Heart left ventricle (tissue), 16 donors: ENCODE measurements at regions not wholly inside any gene's neighbourhood (a gene's known extent, or its start where the extent isn't known, plus 50 kb on each side); places are given as distances from the start of the nearest gene placed in this dataset.

Experiments
- ATAC-seq, 4 donors: fragments of 200-7000 bp; cut with Tn5 transposase; one replicate each; pipeline ENCODE4 v1.9.1; 2020 to 2022; ENCODE audit warnings: moderate library complexity in 4 of 4, mild to moderate bottlenecking in 3 of 4, moderate number of reproducible peaks in 1 of 4
- DNase-seq, 5 donors: peaks; one replicate each; pipeline ENCODE4 v3.0.0-alpha.2; 2020
- H3K27ac ChIP-seq, 12 donors: fragments of 200-600 bp; sonication (generic) in 4 of 12; one replicate each; pipeline versions ENCODE4 v1.5.0 to v1.8.0; 2016 to 2022; ENCODE audit warnings: mild to moderate bottlenecking in 2 of 12
- H3K27me3 ChIP-seq, 9 donors: fragments of 200-600 bp; sonication (generic) in 2 of 9; one replicate each; pipeline versions ENCODE4 v1.5.1 to v1.8.0; 2016 to 2022; ENCODE audit warnings: mild to moderate bottlenecking in 3 of 9
- H3K36me3 ChIP-seq, 9 donors: fragments of 200-600 bp; sonication (generic) in 2 of 9; one replicate each; pipeline versions ENCODE4 v1.5.0 to v1.8.0; 2018 to 2022; ENCODE audit warnings: mild to moderate bottlenecking in 2 of 9
- H3K4me1 ChIP-seq, 12 donors: fragments of 200-600 bp; sonication (generic) in 4 of 12; one replicate each; pipeline versions ENCODE4 v1.5.0 to v1.8.0; 2016 to 2022; ENCODE audit warnings: mild to moderate bottlenecking in 3 of 12
- H3K4me3 ChIP-seq, 12 donors: fragments of 200-600 bp; sonication (generic) in 4 of 12; one replicate each; pipeline versions ENCODE4 v1.5.0 to v1.8.0; 2017 to 2022; ENCODE audit warnings: mild to moderate bottlenecking in 9 of 12, moderate library complexity in 4 of 12
- H3K9me3 ChIP-seq, 12 donors: fragments of 200-600 bp; sonication (generic) in 4 of 12; one replicate each; pipeline versions ENCODE4 v1.5.0 to v1.8.0; 2016 to 2022; ENCODE audit warnings: mild to moderate bottlenecking in 1 of 12
- CTCF ChIP-seq, 12 donors: fragments of 200-600 bp; sonication (generic) in 4 of 12; IDR thresholded peaks; one replicate each; pipeline versions ENCODE4 v1.5.0 to v1.8.0; 2018 to 2022; ENCODE audit warnings: antibody characterized with exemption in 12 of 12, mild to moderate bottlenecking in 5 of 12
- POLR2A ChIP-seq, 2 donors: fragments of 450-650 bp; IDR thresholded peaks; one replicate each; pipeline ENCODE4 v1.6.1; 2017; ENCODE audit warnings: antibody characterized with exemption in 2 of 2, mild to moderate bottlenecking in 2 of 2, moderate library complexity in 2 of 2
- WGBS, 4 donors: extraction: QIAGEN DNeasy Blood & Tissue Kit in 2 of 4; methylation state at CpG; one replicate each; pipeline versions ENCODE4 v1.1.5 to v1.1.7; 2013 to 2018; 5-methylcytosine and 5-hydroxymethylcytosine counted together
- intact Hi-C, 10 donors: fragments of 100-400 bp; cut with DNase I; formaldehyde crosslinking; loops; one replicate each; pipeline versions ENCODE4 v1.11.1 to v1.14.2; 2022
- donor health status: ischemic (EF 13 %, LVEDD 7.1; RV severe dilation, severe dysfunction).
- donor health status: healthy with polysubstance abuse.
- donor health status: DM: no; HTN: yes; CAD: no.
- donor health status: DM: no; HTN: no; CAD: no.
- donor health status: ischemic (EF 25% LVEDD 6.9; RV normal size, moderate dysfunction).
- donor health status: ischemic (EF 25% LVEDD 5.7; RV mildly dilated, moderate dysfunction).
- donor health status: healthy.
- donor health status: DM: yes; HTN: yes; CAD: no.
- donor health status: ischemic (EF 35%, LVEDD 5.7; RV mildly dilated, moderate dysfunction).
- donor health status: nonischemic (EF 11% LVEDD 7.7; RV severe dilation, severe dysfunction).
- donor health status: DM: yes; HTN: yes; CAD: no.
- donor health status: PGD.
- donor health status: ischemic (EF 29% LVEDD 5.4; RV normal size, mild dysfunction).
- donor health status: nonischemic (EF 23%, LVEDD 6.1; RV moderate dilation, normal function).

GRCh38 chr10:61834519-61834918, 67.0 kb upstream of the ARID5B start:
- intact Hi-C loops: loop anchor here in 3 of 10 donors (10.0 kb wide), 2 partner anchors 70 to 80 kb away; no protein-coding TSS in a partner anchor
- Histone ChIP-seq H3K4me1 (peaks cover 0 to 34% (median 11%) of the 10 kb centered on the region in 12 donors), H3K9me3 (peaks cover 0 to 3% (median 0%) of the 10 kb centered on the region in 12 donors), H3K27ac (peak overlapping the region in 1 of 12 donors; percentile 46), H3K4me3 (no peak overlapping the region), H3K36me3 (no peaks in the 10 kb centered on the region), H3K27me3 (no peaks in the 10 kb centered on the region)
- no peak for DNase-seq
- TF ChIP-seq POLR2A (IDR thresholded peaks at IDR 0.05): no peak
- no peak for TF ChIP-seq CTCF (IDR thresholded peaks at IDR 0.05)
- no peak for ATAC-seq
- WGBS, 4 donors: 96 to 100% (median 99%) methylated on average over 1 of the region's 1 CpG

- ATAC-seq (peak in 2 of 4 donors; percentile 34 to 71), DNase-seq (no peak)
- WGBS, 4 donors: 56 to 68% (median 59%) methylated on average over 8 of the region's 8 CpGs
- Histone ChIP-seq H3K4me1 (peaks cover 0 to 28% (median 8%) of the 10 kb centered on the region in 12 donors), H3K36me3 (no peaks in the 10 kb centered on the region), H3K27ac (peak overlapping the region in 8 of 12 donors; percentile 12 to 48 (median 25)), H3K9me3 (peaks cover 0 to 3% (median 0%) of the 10 kb centered on the region in 12 donors), H3K27me3 (no peaks in the 10 kb centered on the region), H3K4me3 (no peak overlapping the region)
- intact Hi-C loops: loop anchor here in 3 of 10 donors (10.0 kb wide), 2 partner anchors 71 to 81 kb away; no protein-coding TSS in a partner anchor
- TF ChIP-seq POLR2A (IDR thresholded peaks at IDR 0.05) (no peak), CTCF (IDR thresholded peaks at IDR 0.05) (peak in 8 of 12 donors; percentile 26 to 48 (median 34))
Observed at GRCh38 chr10:61835069-61835945, 66.2 kb upstream of the ARID5B start.

- DNase-seq (no peak), ATAC-seq (peak in 2 of 4 donors; percentile 44 to 45)
- WGBS, 4 donors: 63 to 67% (median 64%) methylated on average over 6 of the region's 6 CpGs
- peaks cover 0 to 24% (median 3%) of the 10 kb centered on the region in 12 donors for H3K4me1 ChIP-seq
- intact Hi-C loops: loop anchor here in 3 of 10 donors (10.0 kb wide), 2 partner anchors 71 to 81 kb away; no protein-coding TSS in a partner anchor
- peaks cover 0 to 2% (median 0%) of the 10 kb centered on the region in 12 donors for H3K9me3 ChIP-seq
- H3K36me3 ChIP-seq: no peaks in the 10 kb centered on the region
- H3K27me3 ChIP-seq: no peaks in the 10 kb centered on the region
- peak overlapping the region in 1 of 12 donors; percentile 8 for H3K4me3 ChIP-seq
- TF ChIP-seq POLR2A (IDR thresholded peaks at IDR 0.05) (no peak), CTCF (IDR thresholded peaks at IDR 0.05) (no peak)
- H3K27ac ChIP-seq: peak overlapping the region in 5 of 12 donors; percentile 12 to 48 (median 21)
Observed at GRCh38 chr10:61835946-61836887, 65.3 kb upstream of the ARID5B start.
